ENCODE measurements at regions not wholly inside any gene's neighbourhood (a gene's known extent, or its start where the extent isn't known, plus 50 kb on each side); places are given as distances from the start of the nearest gene placed in this dataset.

GRCh38 chr13:73215823-73216222 lies 157.0 kb downstream of the KLF5 start:
- H3K36me3 Mint-ChIP-seq: no peaks in the 10 kb centered on the region
- peaks cover 10% of the 10 kb centered on the region for H3K27me3 Mint-ChIP-seq
- no peak overlapping the region for H3K4me3 Mint-ChIP-seq
- no peak overlapping the region for H3K27ac Mint-ChIP-seq
- H3K4me1 Mint-ChIP-seq: no peaks in the 10 kb centered on the region
- no peak for ATAC-seq
- no peaks in the 10 kb centered on the region for H3K9me3 Mint-ChIP-seq

- no peaks in the 10 kb centered on the region for H3K4me1 Mint-ChIP-seq
Measured at GRCh38 chr13:73212482-73212881, 153.7 kb downstream of the KLF5 start.

GRCh38 chr13:73210218-73210883 lies 151.5 kb downstream of the KLF5 start:
- Mint-ChIP-seq H3K4me3 (no peak overlapping the region), H3K27ac (no peak overlapping the region), H3K4me1 (no peaks in the 10 kb centered on the region), H3K9me3 (peaks cover 4% of the 10 kb centered on the region), H3K36me3 (no peaks in the 10 kb centered on the region), H3K27me3 (peaks cover 10% of the 10 kb centered on the region)
- ATAC-seq: no peak

More at GRCh38 chr13:73212482-73212881, 153.7 kb downstream of the KLF5 start:
- ATAC-seq: no peak
- H3K27me3 Mint-ChIP-seq: peaks cover 10% of the 10 kb centered on the region
- H3K27ac Mint-ChIP-seq: no peak overlapping the region
- H3K4me3 Mint-ChIP-seq: no peak overlapping the region
- H3K9me3 Mint-ChIP-seq: peaks cover 4% of the 10 kb centered on the region
- no peaks in the 10 kb centered on the region for H3K36me3 Mint-ChIP-seq

GRCh38 chr13:73204952-73205351 lies 146.1 kb downstream of the KLF5 start:
- Mint-ChIP-seq H3K4me1 (no peaks in the 10 kb centered on the region), H3K27me3 (peaks cover 9% of the 10 kb centered on the region), H3K27ac (no peak overlapping the region), H3K4me3 (no peak overlapping the region), H3K9me3 (peaks cover 4% of the 10 kb centered on the region), H3K36me3 (no peaks in the 10 kb centered on the region)
- ATAC-seq: no peak

- Mint-ChIP-seq H3K36me3 (no peaks in the 10 kb centered on the region), H3K27me3 (peaks cover 9% of the 10 kb centered on the region), H3K4me3 (no peak overlapping the region), H3K27ac (no peak overlapping the region), H3K9me3 (no peaks in the 10 kb centered on the region), H3K4me1 (no peaks in the 10 kb centered on the region)
- no peak for ATAC-seq
Measured at GRCh38 chr13:73201626-73202025, 142.8 kb downstream of the KLF5 start.

GRCh38 chr13:73198991-73199411 lies 140.2 kb downstream of the KLF5 start:
- Mint-ChIP-seq H3K9me3 (peaks cover 3% of the 10 kb centered on the region), H3K36me3 (no peaks in the 10 kb centered on the region)

GRCh38 chr13:73195091-73195490 lies 136.3 kb downstream of the KLF5 start:
- Mint-ChIP-seq H3K4me3 (no peak overlapping the region), H3K4me1 (no peaks in the 10 kb centered on the region), H3K9me3 (peaks cover 3% of the 10 kb centered on the region), H3K27me3 (no peaks in the 10 kb centered on the region), H3K36me3 (no peaks in the 10 kb centered on the region), H3K27ac (no peak overlapping the region)
- no peak for ATAC-seq

More at GRCh38 chr13:73198991-73199411, 140.2 kb downstream of the KLF5 start:
- no peak overlapping the region for H3K4me3 Mint-ChIP-seq
- no peak overlapping the region for H3K27ac Mint-ChIP-seq
- peaks cover 5% of the 10 kb centered on the region for H3K27me3 Mint-ChIP-seq
- no peak for ATAC-seq
- H3K4me1 Mint-ChIP-seq: no peaks in the 10 kb centered on the region

GRCh38 chr13:73194310-73194709 lies 135.5 kb downstream of the KLF5 start:
- no peak for ATAC-seq
- Mint-ChIP-seq H3K9me3 (peaks cover 3% of the 10 kb centered on the region), H3K36me3 (no peaks in the 10 kb centered on the region), H3K27me3 (no peaks in the 10 kb centered on the region), H3K27ac (no peak overlapping the region), H3K4me3 (no peak overlapping the region), H3K4me1 (no peaks in the 10 kb centered on the region)

- Mint-ChIP-seq H3K36me3 (no peaks in the 10 kb centered on the region), H3K9me3 (peaks cover 3% of the 10 kb centered on the region), H3K4me3 (no peak overlapping the region), H3K4me1 (no peaks in the 10 kb centered on the region), H3K27ac (no peak overlapping the region), H3K27me3 (no peaks in the 10 kb centered on the region)
- no peak for ATAC-seq
Measured at GRCh38 chr13:73193554-73193953, 134.7 kb downstream of the KLF5 start.

- ATAC-seq: no peak
- H3K9me3 Mint-ChIP-seq: peaks cover 3% of the 10 kb centered on the region
Measured at GRCh38 chr13:73190477-73190876, 131.7 kb downstream of the KLF5 start.

GRCh38 chr13:73189776-73190175 lies 131.0 kb downstream of the KLF5 start:
- Mint-ChIP-seq H3K4me3 (no peak overlapping the region), H3K27me3 (no peaks in the 10 kb centered on the region), H3K36me3 (no peaks in the 10 kb centered on the region), H3K4me1 (no peaks in the 10 kb centered on the region), H3K27ac (no peak overlapping the region), H3K9me3 (peaks cover 3% of the 10 kb centered on the region)
- no peak for ATAC-seq

More at GRCh38 chr13:73190477-73190876, 131.7 kb downstream of the KLF5 start:
- H3K27me3 Mint-ChIP-seq: no peaks in the 10 kb centered on the region
- no peak overlapping the region for H3K27ac Mint-ChIP-seq
- no peak overlapping the region for H3K4me3 Mint-ChIP-seq
- H3K4me1 Mint-ChIP-seq: no peaks in the 10 kb centered on the region
- H3K36me3 Mint-ChIP-seq: no peaks in the 10 kb centered on the region

GRCh38 chr13:73189362-73189761 lies 130.6 kb downstream of the KLF5 start:
- no peaks in the 10 kb centered on the region for H3K27me3 Mint-ChIP-seq
- peaks cover 3% of the 10 kb centered on the region for H3K9me3 Mint-ChIP-seq
- ATAC-seq: no peak
- no peak overlapping the region for H3K4me3 Mint-ChIP-seq
- no peak overlapping the region for H3K27ac Mint-ChIP-seq
- H3K4me1 Mint-ChIP-seq: no peaks in the 10 kb centered on the region
- H3K36me3 Mint-ChIP-seq: no peaks in the 10 kb centered on the region

GRCh38 chr13:73187106-73187505 lies 128.3 kb downstream of the KLF5 start:
- Mint-ChIP-seq H3K36me3 (no peaks in the 10 kb centered on the region), H3K27ac (no peak overlapping the region), H3K9me3 (no peaks in the 10 kb centered on the region), H3K27me3 (no peaks in the 10 kb centered on the region), H3K4me1 (no peaks in the 10 kb centered on the region), H3K4me3 (no peak overlapping the region)
- no peak for ATAC-seq

- H3K36me3 Mint-ChIP-seq: no peaks in the 10 kb centered on the region
Measured at GRCh38 chr13:73179650-73180274, 121.0 kb downstream of the KLF5 start.

GRCh38 chr13:73177916-73178565 lies 119.2 kb downstream of the KLF5 start:
- Mint-ChIP-seq H3K27ac (no peak overlapping the region), H3K27me3 (no peaks in the 10 kb centered on the region), H3K9me3 (no peaks in the 10 kb centered on the region), H3K36me3 (no peaks in the 10 kb centered on the region), H3K4me3 (no peak overlapping the region), H3K4me1 (no peaks in the 10 kb centered on the region)
- no peak for ATAC-seq

More at GRCh38 chr13:73179650-73180274, 121.0 kb downstream of the KLF5 start:
- no peak for ATAC-seq
- Mint-ChIP-seq H3K9me3 (no peaks in the 10 kb centered on the region), H3K4me1 (no peaks in the 10 kb centered on the region), H3K27me3 (no peaks in the 10 kb centered on the region), H3K4me3 (no peak overlapping the region), H3K27ac (no peak overlapping the region)

- H3K4me3 Mint-ChIP-seq: no peak overlapping the region
- H3K27me3 Mint-ChIP-seq: no peaks in the 10 kb centered on the region
- H3K27ac Mint-ChIP-seq: no peak overlapping the region
- H3K9me3 Mint-ChIP-seq: no peaks in the 10 kb centered on the region
- no peaks in the 10 kb centered on the region for H3K4me1 Mint-ChIP-seq
- no peak for ATAC-seq
- H3K36me3 Mint-ChIP-seq: no peaks in the 10 kb centered on the region
Measured at GRCh38 chr13:73177017-73177416, 118.2 kb downstream of the KLF5 start.

All from stimulated activated memory B cell treated with anti-CD40 and anti-IgM and Interleukin-4, amounts not matched to agents 10 μg/mL and 1 μg/mL and 100 μg/mL, for 72 hours (primary cell).